Suprapubic skin (tissue), 4 donors: ENCODE measurements at regions not wholly inside any gene's neighbourhood (a gene's known extent, or its start where the extent isn't known, plus 50 kb on each side); places are given as distances from the start of the nearest gene placed in this dataset.

ENCODE experiments used
- EP300 ChIP-seq: sonication (generic); formaldehyde crosslinking; IDR thresholded peaks from one replicate; pipeline ENCODE4 v1.6.1; 2017; ENCODE audit warnings: antibody characterized with exemption
- POLR2A ChIP-seq, 2 donors: fragments of 450-650 bp; IDR thresholded peaks; one replicate each; pipeline ENCODE4 v1.6.1; 2017; ENCODE audit warnings: antibody characterized with exemption in 2 of 2, mild to moderate bottlenecking in 2 of 2, moderate library complexity in 2 of 2
- POLR2AphosphoS5 ChIP-seq, 3 donors: sonication (generic); formaldehyde crosslinking; IDR thresholded peaks; one replicate each; pipeline ENCODE4 v1.6.1; 2017; ENCODE audit warnings: antibody characterized with exemption in 3 of 3
- TF ChIP-seq, protein P1 (sequence below), 2 donors: fragments of 200-600 bp in 1 of 2; fragments of 450-650 bp in 1 of 2; sonication (generic) in 1 of 2; IDR thresholded peaks; one replicate each; pipeline ENCODE4 v1.5.1; 2016 to 2019; ENCODE audit warnings: antibody characterized with exemption in 2 of 2, mild to moderate bottlenecking in 1 of 2, moderate library complexity in 1 of 2

DNA sequence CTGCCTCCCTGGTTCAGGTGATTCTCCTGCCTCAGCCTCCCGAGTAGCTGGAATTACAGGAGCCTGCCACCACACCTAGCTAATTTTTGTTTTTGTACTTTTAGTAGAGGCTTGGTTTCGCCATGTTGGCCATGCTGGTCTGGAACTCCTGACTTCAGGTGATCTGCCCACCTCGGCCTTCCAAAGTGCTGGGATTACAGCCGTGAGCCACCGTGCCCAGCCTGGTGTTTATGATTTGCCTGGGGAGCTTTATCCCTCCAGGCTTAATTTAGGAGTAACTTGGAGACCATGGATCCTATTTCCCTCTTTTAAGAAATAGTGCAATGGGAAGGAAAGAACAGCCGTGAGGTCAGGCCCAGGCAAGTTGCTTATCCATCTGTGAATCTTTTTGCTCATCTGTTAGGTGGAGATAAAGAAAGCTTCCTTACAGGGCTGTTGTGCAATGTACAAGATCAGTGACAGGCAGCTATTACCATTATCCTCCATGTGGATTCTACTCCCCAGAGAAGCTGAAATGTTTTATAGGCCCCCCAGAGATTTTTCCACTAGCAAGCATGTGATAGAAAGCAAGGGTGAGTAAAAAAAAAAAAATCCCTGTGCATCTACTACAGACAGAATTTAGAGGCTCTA lies 104.9 kb upstream of the MGAT5 start:
- TF ChIP-seq, protein P1, sequence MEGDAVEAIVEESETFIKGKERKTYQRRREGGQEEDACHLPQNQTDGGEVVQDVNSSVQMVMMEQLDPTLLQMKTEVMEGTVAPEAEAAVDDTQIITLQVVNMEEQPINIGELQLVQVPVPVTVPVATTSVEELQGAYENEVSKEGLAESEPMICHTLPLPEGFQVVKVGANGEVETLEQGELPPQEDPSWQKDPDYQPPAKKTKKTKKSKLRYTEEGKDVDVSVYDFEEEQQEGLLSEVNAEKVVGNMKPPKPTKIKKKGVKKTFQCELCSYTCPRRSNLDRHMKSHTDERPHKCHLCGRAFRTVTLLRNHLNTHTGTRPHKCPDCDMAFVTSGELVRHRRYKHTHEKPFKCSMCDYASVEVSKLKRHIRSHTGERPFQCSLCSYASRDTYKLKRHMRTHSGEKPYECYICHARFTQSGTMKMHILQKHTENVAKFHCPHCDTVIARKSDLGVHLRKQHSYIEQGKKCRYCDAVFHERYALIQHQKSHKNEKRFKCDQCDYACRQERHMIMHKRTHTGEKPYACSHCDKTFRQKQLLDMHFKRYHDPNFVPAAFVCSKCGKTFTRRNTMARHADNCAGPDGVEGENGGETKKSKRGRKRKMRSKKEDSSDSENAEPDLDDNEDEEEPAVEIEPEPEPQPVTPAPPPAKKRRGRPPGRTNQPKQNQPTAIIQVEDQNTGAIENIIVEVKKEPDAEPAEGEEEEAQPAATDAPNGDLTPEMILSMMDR (IDR thresholded peaks at IDR 0.05): no peak
- TF ChIP-seq POLR2A (IDR thresholded peaks at IDR 0.05) (no peak), EP300 (no peak), POLR2AphosphoS5 (IDR thresholded peaks at IDR 0.05) (no peak)
